RWPE2 (cell line): ENCODE measurements at regions not wholly inside any gene's neighbourhood (a gene's known extent, or its start where the extent isn't known, plus 50 kb on each side); places are given as distances from the start of the nearest gene placed in this dataset.

ENCODE experiments used
- ATAC-seq: fragments of 200-7000 bp; cut with Tn5 transposase; 3 replicates; pipeline ENCODE4 v1.9.1; 2021; ENCODE audit warnings: low read depth
- DNase-seq: peaks from one replicate; pipeline ENCODE4 v3.0.0-alpha.2; 2020; ENCODE audit warnings: low spot score
- H3K27ac ChIP-seq: fragments of 450-650 bp; 2 replicates; pipeline ENCODE4 v1.5.1; 2017; ENCODE audit warnings: mild to moderate bottlenecking; ENCODE audit not compliant: poor library complexity, severe bottlenecking
- H3K27me3 ChIP-seq: fragments of 250-450 bp; sonication (Bioruptor Pico); 2 replicates; pipeline ENCODE4 v1.5.1; 2021; ENCODE audit warnings: mild to moderate bottlenecking, moderate library complexity; ENCODE audit not compliant: insufficient read depth, poor library complexity, severe bottlenecking
- H3K36me3 ChIP-seq: fragments of 250-450 bp; sonication (Bioruptor Pico); 2 replicates; pipeline ENCODE4 v1.5.1; 2020; ENCODE audit warnings: low read depth, mild to moderate bottlenecking, moderate library complexity
- H3K4me1 ChIP-seq: fragments of 250-450 bp; sonication (Bioruptor Pico); 2 replicates; pipeline ENCODE4 v1.5.1; 2021; ENCODE audit warnings: mild to moderate bottlenecking, moderate library complexity; ENCODE audit not compliant: insufficient read depth, poor library complexity, severe bottlenecking
- H3K4me3 ChIP-seq: fragments of 250-450 bp; sonication (Bioruptor Pico); 2 replicates; pipeline ENCODE4 v1.5.1; 2021; ENCODE audit warnings: mild to moderate bottlenecking, moderate library complexity; ENCODE audit not compliant: severe bottlenecking
- H3K9me3 ChIP-seq: fragments of 250-450 bp; sonication (Bioruptor Pico); 2 replicates; pipeline ENCODE4 v1.5.1; 2021; ENCODE audit warnings: mild to moderate bottlenecking, moderate library complexity; ENCODE audit not compliant: severe bottlenecking
- TF ChIP-seq, protein P1 (sequence below): fragments of 450-650 bp; IDR thresholded peaks from one replicate; pipeline ENCODE4 v1.5.1; 2017; ENCODE audit warnings: mild to moderate bottlenecking, moderate library complexity; ENCODE audit not compliant: poor library complexity, severe bottlenecking

DNA sequence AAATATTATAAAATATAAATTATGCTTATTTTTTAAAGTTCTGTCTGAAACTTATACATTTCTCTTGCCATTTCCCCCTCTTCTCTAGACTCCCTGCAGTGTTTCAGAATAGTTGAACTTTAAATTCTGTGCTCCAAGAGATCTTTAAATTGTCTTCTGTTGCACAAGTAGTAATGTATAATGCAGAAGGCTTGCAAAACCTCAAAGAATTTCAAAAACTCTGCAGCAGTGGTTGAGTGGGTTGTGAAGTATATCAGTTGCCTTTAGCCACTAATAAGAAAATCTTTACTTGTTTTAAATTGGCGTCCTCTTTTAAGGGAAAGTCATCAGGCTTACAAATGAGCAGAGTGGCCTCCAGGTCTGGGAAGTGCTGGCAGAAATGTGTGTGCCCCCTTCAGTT lies 1153.3 kb upstream of the PABPC4L start:
- DNase-seq (no peak), ATAC-seq (no peak)
- H3K4me1 ChIP-seq: no peaks in the 10 kb centered on the region
- TF ChIP-seq, protein P1, sequence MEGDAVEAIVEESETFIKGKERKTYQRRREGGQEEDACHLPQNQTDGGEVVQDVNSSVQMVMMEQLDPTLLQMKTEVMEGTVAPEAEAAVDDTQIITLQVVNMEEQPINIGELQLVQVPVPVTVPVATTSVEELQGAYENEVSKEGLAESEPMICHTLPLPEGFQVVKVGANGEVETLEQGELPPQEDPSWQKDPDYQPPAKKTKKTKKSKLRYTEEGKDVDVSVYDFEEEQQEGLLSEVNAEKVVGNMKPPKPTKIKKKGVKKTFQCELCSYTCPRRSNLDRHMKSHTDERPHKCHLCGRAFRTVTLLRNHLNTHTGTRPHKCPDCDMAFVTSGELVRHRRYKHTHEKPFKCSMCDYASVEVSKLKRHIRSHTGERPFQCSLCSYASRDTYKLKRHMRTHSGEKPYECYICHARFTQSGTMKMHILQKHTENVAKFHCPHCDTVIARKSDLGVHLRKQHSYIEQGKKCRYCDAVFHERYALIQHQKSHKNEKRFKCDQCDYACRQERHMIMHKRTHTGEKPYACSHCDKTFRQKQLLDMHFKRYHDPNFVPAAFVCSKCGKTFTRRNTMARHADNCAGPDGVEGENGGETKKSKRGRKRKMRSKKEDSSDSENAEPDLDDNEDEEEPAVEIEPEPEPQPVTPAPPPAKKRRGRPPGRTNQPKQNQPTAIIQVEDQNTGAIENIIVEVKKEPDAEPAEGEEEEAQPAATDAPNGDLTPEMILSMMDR: no peak
- H3K4me3 ChIP-seq: no peak overlapping the region
- no peak overlapping the region for H3K27ac ChIP-seq
- H3K9me3 ChIP-seq: no peaks in the 10 kb centered on the region
- H3K36me3 ChIP-seq: no peaks in the 10 kb centered on the region
- H3K27me3 ChIP-seq: no peaks in the 10 kb centered on the region

- TF ChIP-seq, protein P1: no peak
- no peaks in the 10 kb centered on the region for H3K4me1 ChIP-seq
- no peak overlapping the region for H3K4me3 ChIP-seq
- no peaks in the 10 kb centered on the region for H3K9me3 ChIP-seq
- no peaks in the 10 kb centered on the region for H3K27me3 ChIP-seq
- ATAC-seq (no peak), DNase-seq (no peak)
- H3K36me3 ChIP-seq: no peaks in the 10 kb centered on the region
- H3K27ac ChIP-seq: no peak overlapping the region
Observed at GRCh38 chr4:135353008-135353407, 1151.4 kb upstream of the PABPC4L start.

- ATAC-seq (no peak), DNase-seq (no peak)
- TF ChIP-seq, protein P1: no peak
- no peaks in the 10 kb centered on the region for H3K36me3 ChIP-seq
- no peak overlapping the region for H3K27ac ChIP-seq
- no peaks in the 10 kb centered on the region for H3K27me3 ChIP-seq
- no peaks in the 10 kb centered on the region for H3K4me1 ChIP-seq
- H3K4me3 ChIP-seq: no peak overlapping the region
- H3K9me3 ChIP-seq: no peaks in the 10 kb centered on the region
Observed at GRCh38 chr4:135344492-135344891, 1142.9 kb upstream of the PABPC4L start.

GRCh38 chr4:135338181-135338580 lies 1136.6 kb upstream of the PABPC4L start:
- no peaks in the 10 kb centered on the region for H3K4me1 ChIP-seq
- no peak overlapping the region for H3K4me3 ChIP-seq
- H3K9me3 ChIP-seq: no peaks in the 10 kb centered on the region
- H3K27me3 ChIP-seq: no peaks in the 10 kb centered on the region
- TF ChIP-seq, protein P1: no peak
- H3K36me3 ChIP-seq: no peaks in the 10 kb centered on the region
- no peak overlapping the region for H3K27ac ChIP-seq
- DNase-seq: no peak
- ATAC-seq: no peak

- H3K27me3 ChIP-seq: no peaks in the 10 kb centered on the region
Observed at GRCh38 chr4:135325264-135325663, 1123.7 kb upstream of the PABPC4L start.

More at GRCh38 chr4:135325264-135325663, 1123.7 kb upstream of the PABPC4L start:
- DNase-seq: no peak
- Histone ChIP-seq H3K4me3 (no peak overlapping the region), H3K4me1 (no peaks in the 10 kb centered on the region), H3K27ac (no peak overlapping the region), H3K9me3 (no peaks in the 10 kb centered on the region), H3K36me3 (no peaks in the 10 kb centered on the region)
- TF ChIP-seq, protein P1: no peak
- ATAC-seq: no peak
